Mucosa of gallbladder (tissue), 1 donor: ENCODE measurements at regions not wholly inside any gene's neighbourhood (a gene's known extent, or its start where the extent isn't known, plus 50 kb on each side); places are given as distances from the start of the nearest gene placed in this dataset.
"Not testable (repeated sequence)": the region's sequence is repeated elsewhere in the genome, so short reads cannot be mapped to it uniquely, and the experiment has no call there.

Experiments used
- DNase-seq: peaks from one replicate; pipeline ENCODE4 v3.0.0-alpha.2; 2020; ENCODE audit warnings: low spot score
- donor health status: DM: no; HTN: no; CAD: no.

DNA sequence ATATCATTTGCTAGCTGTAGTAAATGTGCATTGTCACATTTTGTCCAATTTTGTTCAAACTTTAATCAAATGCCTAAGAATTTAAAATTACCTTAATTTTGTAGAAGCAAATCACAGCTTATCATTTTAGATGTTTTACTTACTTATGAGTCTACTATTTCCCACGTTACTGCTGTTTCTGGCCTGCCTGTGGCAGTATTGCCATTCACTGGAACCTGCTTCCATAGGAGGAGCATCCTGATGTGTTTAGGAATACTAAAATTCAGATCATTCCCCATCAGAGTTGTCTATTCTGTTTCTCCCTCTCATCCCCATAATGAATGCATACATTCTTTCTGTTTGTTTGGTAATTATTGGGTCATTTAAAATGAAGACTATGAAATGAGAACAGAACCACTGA, 119.5 kb upstream of the SNRPN start:
- no peak for DNase-seq

DNA sequence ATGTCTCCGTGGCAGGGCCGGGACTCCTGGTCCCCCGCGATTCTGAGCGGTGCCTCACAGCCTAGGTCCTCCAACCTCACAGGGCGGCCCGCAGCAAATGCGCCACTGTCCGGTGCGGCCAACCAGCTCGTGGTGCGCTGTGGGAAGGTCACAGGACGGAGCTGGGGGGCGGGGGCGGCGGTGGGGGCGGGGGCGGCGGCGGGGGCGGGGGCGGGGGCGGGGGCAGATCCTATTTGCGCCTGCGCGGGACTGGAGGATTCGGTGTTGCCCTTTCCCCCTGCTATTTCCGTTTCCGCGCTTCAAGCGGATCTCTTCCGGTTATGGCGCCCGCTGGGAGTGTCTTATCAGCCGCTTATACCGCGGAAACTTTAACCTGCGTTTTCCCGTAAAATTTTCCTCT, 106.7 kb upstream of the SNRPN start:
- peak; percentile 53 for DNase-seq

DNA sequence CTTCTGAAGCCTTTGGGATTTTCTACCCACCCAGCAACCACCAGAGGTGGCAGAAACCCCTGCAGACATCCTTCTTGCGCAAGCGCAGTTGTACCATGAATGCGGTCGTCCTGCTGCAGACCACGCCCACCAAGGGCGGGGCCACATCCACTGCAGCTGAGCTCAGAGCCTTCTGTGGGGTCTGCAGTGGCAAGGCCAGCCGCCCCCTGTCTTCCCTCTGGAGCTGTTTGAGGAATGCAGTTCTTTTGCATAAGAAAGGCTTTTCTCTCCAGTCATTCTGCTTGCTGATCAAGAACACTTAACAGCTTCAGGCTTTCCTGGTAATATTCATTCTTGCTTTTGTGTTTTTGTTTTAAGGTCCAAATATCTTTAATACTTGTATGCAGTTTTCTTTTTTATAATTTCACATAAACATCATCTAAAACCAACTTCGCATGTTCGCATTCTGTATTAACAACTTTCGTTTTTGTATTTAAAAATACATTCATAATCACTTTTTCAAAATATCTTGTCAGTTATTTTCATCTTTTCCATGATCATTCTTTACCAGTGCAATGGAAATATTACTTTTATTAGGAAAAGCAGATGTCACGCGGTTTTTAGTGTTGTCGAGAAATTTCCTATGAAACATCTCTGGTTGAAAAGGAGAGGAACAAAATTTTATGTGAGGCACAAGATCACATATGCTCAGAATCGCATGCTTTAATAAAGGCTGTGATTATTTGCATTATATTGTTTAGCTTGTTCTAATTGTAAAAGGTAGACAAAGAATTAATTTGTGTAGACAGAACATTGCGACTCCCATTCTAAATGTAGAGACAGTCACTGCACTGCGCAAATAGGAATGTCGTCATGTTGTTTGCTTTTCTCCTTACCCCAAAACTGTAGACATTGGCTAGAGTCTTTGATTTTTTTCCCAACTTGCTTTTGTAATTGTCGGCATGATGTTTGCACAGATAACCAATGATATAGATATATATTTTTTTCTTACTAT, 98.1 kb upstream of the SNRPN start:
- peak; percentile 35 for DNase-seq

- DNase-seq, result peak; percentile 79
These were observed 97.0 kb upstream of the SNRPN start for GRCh38 chr15:24857763-24858162.

DNA sequence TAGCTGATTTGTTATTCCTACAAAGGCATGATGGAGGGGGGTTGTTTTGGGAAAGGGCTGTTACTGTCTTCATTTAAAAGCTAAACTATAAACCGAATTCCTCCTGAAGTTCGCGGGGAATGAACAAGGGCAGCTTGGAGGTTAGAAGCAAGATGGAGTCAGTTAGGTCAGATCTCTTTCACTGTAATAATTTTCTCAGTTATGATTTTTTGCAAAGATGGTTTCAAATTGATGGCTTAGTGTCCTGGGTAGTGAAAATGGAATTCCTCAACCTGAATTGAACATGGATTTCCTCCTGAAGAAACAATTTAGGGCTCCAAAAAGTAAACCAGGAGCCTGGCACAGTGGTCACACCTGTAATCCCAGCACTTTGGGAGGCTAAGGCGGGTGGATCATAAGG, 96.6 kb upstream of the SNRPN start:
- DNase-seq, result not testable (repeated sequence)

GRCh38 chr15:24858737-24859601, 95.8 kb upstream of the SNRPN start:
- DNase-seq, result no peak

DNA sequence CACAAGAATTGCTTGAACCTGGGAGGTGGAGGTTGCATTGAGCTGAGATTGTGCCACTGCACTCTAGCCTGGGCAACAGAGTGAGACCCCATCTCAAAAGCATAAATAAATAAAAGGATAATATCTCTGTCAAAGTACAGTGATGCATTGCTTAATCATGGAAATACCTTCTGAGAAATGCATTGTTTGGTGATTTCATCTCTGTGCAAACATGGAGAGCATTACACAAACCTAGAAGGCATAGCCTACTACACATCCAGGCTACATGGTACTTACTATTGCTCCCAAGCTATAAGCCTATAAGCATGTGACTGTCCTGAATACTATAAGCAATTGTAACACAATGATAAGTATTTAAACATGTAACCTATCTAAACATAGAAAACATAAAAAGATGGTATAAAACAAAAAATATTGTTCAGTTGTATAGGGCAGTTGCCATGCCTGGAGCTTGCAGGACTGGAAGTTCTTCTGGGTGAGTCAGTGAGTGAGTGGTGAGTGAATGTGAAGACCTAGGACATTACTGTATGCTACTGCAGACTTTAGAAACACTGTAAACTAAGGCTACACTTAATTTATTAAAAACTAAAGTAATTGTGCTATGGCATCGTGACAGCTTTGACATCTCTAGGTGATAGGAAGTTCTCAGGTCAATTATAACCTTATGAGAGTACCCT, 93.6 kb upstream of the SNRPN start:
- DNase-seq, result no peak

- no peak for DNase-seq
These were observed 91.9 kb upstream of the SNRPN start for GRCh38 chr15:24862726-24863521.

DNA sequence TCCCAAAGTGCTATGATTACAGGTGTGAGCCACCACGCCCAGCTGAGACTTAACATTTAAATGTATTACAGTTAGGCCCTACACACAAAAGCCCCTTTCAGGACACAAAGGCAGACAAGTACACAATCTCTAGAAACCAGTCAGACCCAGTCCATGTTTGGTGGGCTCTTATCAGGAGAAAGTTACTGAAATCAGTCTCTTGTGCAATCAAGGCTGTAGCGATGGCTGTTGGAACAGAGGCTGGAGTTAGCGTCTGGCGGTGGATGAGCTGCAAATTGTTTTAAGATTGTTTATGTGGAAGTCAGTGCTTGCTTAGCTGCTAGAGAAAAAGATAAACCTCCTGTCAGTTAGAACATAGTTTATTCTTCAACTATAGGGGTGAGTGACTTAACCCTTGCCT, 89.5 kb upstream of the SNRPN start:
- no peak for DNase-seq

- peak; percentile 13 for DNase-seq
These were observed 77.6 kb upstream of the SNRPN start for GRCh38 chr15:24877174-24877573.

GRCh38 chr15:24878153-24878552, 76.6 kb upstream of the SNRPN start:
- peak; percentile 60 for DNase-seq

GRCh38 chr15:24879492-24879891, 75.3 kb upstream of the SNRPN start:
- no peak for DNase-seq

- DNase-seq, result no peak
These were observed 74.1 kb upstream of the SNRPN start for GRCh38 chr15:24880663-24881062.

DNA sequence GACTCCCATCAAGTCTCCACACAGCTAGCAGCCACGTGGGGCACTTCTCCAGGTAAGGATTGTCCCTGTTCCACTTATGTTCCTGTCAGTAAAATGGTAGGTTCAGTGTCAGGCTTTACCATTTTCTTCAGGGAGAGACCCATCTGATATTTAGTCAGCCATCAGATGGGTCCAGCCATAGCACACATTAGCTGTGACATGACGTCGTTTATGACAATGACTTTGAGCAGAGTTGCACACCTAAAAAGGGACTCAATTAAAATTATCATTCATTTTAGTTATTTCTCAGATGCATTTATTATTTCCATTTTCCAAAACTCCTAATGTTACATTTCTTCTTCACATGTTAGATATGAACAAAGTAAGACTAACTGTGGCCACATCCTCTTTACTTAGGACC, 68.2 kb upstream of the SNRPN start:
- no peak for DNase-seq

DNA sequence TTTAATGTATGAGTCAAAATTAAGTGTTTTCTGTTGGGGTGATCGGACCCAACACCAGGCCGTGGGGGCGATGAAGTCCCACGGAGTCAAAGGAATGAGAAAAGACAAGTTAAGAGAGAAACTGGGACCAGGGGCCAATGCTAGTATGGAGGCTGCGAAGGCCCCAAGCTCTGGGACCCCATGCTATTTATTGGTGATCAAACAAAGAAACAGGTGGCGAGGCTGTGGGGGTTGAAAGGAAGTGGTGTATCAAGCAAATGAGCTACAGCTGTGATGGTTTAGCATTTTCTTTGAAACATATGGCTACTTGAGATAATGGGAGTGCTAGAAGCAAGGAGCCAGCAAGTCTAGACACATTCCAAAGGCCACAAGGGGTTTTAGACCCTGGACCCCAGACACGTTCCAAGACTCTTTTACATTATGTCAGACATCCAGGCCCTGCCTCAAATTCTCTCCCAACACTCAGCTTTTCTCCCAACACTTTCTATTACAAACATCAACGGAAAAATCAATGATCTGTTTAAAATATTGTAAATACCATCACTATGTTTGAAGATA, 56.0 kb upstream of the SNRPN start:
- no peak for DNase-seq

DNA sequence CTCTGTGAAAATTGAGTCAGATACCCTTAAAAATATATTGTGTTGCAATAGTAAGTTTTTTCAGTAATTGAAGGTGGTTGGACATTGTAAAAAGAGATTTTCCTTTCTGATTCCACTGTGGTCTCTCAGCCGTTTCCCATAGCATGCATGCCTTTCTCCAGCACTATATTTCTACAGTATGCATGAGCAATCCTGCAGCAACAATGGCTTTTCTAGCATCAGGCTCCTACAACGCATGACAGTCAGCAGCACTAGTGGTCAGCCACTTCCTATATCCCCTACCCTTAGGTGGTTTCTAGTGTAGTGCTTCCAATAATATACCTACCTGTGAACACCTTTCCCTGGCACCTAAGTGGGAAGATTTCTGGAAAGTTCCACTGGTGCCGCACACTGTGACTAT, 55.4 kb upstream of the SNRPN start:
- no peak for DNase-seq

DNA sequence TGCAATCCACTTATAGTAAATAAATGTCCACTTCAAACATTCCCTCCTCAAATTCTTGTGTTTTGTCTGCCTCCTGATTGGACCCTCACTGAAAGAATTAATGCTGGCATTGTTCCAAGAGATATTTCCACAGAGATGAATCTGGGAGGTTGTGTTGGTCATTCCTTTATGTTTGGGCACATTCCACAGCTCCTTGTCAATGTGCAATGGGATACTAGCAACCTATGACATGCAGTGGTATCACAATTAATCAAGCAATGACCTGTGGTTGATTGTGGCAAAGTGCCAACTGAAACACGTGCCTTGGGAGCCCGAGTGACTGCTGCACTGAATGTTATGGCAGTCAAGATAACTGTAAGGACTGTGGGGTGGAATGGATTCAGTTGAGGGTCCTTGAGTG, 55.0 kb upstream of the SNRPN start:
- DNase-seq, result no peak

DNA sequence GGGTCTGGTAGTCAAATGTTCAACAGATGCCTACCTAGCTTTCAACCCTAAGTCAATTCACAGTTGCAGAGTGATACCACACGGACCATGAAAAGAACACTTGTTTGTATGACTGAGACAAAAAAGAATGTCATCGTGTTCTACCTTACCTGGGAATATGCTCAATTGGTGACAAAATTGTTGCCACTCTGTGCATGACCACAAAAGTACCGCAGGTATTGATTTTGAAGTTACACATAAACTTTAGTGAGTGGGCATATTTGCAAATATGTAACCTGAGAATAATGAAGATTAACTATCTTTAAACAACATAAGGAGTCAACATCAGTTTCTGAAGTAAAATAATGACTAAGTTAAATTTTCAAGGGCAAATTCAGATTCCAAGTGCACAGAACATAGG, 53.4 kb upstream of the SNRPN start:
- DNase-seq, result no peak
